OCI-LY1 (cell line): ENCODE measurements at regions not wholly inside any gene's neighbourhood (a gene's known extent, or its start where the extent isn't known, plus 50 kb on each side); places are given as distances from the start of the nearest gene placed in this dataset.
A peak's percentile ranks its signal among the peaks of the same experiment; 100 is the strongest.

Experiments
- H2AFZ ChIP-seq: fragments of 200-600 bp; sonication (generic), shearing (Covaris generic); 2 replicates; pipeline ENCODE4 v1.6.0; 2014; ENCODE audit warnings: antibody characterized with exemption, mild to moderate bottlenecking, low read length
- H3F3A ChIP-seq: fragments of 200-600 bp; sonication (generic), shearing (Covaris generic); 2 replicates; pipeline ENCODE4 v1.6.0; 2014; ENCODE audit warnings: mild to moderate bottlenecking, antibody characterized with exemption, low read length, moderate library complexity; ENCODE audit not compliant: insufficient read depth
- H3K27ac ChIP-seq: fragments of 200-600 bp; sonication (generic); 2 replicates; pipeline ENCODE4 v1.5.1; 2014; ENCODE audit warnings: low read length, mixed run types, mild to moderate bottlenecking, low read depth; ENCODE audit not compliant: poor library complexity, severe bottlenecking
- H3K27me3 ChIP-seq: fragments of 200-600 bp; sonication (generic); 2 replicates; pipeline ENCODE4 v1.6.0; 2014; ENCODE audit warnings: antibody characterized with exemption, mild to moderate bottlenecking, low read length, moderate library complexity; ENCODE audit not compliant: insufficient read depth
- H3K36me3 ChIP-seq: fragments of 200-600 bp; sonication (generic); 2 replicates; pipeline ENCODE4 v1.6.1; 2014; ENCODE audit warnings: mild to moderate bottlenecking, antibody characterized with exemption, low read length, moderate library complexity, mixed read lengths; ENCODE audit not compliant: insufficient read depth
- H3K4me1 ChIP-seq: fragments of 200-600 bp; sonication (generic); 2 replicates; pipeline ENCODE4 v1.5.1; 2014; ENCODE audit warnings: mild to moderate bottlenecking, low read length, moderate library complexity; ENCODE audit not compliant: insufficient read depth, severe bottlenecking
- H3K4me2 ChIP-seq: fragments of 200-600 bp; sonication (generic), shearing (Covaris generic); 2 replicates; pipeline ENCODE4 v1.6.1; 2014; ENCODE audit warnings: low read length
- H3K4me3 ChIP-seq: fragments of 200-600 bp; sonication (generic); 2 replicates; pipeline ENCODE4 v1.5.1; 2014; ENCODE audit warnings: low read length, low read depth, mild to moderate bottlenecking, mixed read lengths; ENCODE audit not compliant: poor library complexity, severe bottlenecking
- H3K79me2 ChIP-seq: fragments of 200-600 bp; shearing (Covaris generic); 2 replicates; pipeline ENCODE4 v1.6.1; 2016; ENCODE audit warnings: mixed run types, low read length, mixed read lengths; ENCODE audit not compliant: insufficient read depth
- H3K9ac ChIP-seq: fragments of 200-600 bp; sonication (generic), shearing (Covaris generic); 2 replicates; pipeline ENCODE4 v1.6.1; 2014; ENCODE audit warnings: mild to moderate bottlenecking, low read length, mixed read lengths
- H3K9me2 ChIP-seq: fragments of 200-600 bp; sonication (generic), shearing (Covaris generic); 2 replicates; pipeline ENCODE4 v1.6.1; 2014; ENCODE audit warnings: low read depth, mild to moderate bottlenecking, low read length, mixed read lengths
- H3K9me3 ChIP-seq: fragments of 200-600 bp; shearing (Covaris generic); 2 replicates; pipeline ENCODE4 v1.6.1; 2014; ENCODE audit warnings: low read length, mixed read lengths
- H4K20me1 ChIP-seq: fragments of 200-600 bp; sonication (generic), shearing (Covaris generic); 2 replicates; pipeline ENCODE4 v1.6.0; 2016; ENCODE audit warnings: mild to moderate bottlenecking, low read length; ENCODE audit not compliant: insufficient read depth
- EZH2 ChIP-seq: fragments of 200-600 bp; sonication (generic), shearing (Covaris generic); IDR thresholded peaks from 2 replicates; pipeline ENCODE4 v1.8.0; 2017; ENCODE audit warnings: borderline replicate concordance, mixed run types, mild to moderate bottlenecking, antibody characterized with exemption, low read length, moderate library complexity, mixed read lengths
- TF ChIP-seq, protein P1 (sequence below): fragments of 200-600 bp; sonication (generic), shearing (Covaris generic); IDR thresholded peaks from 2 replicates; pipeline ENCODE4 v1.5.1; 2017; ENCODE audit warnings: mild to moderate bottlenecking, antibody characterized with exemption, low read length, moderate library complexity, mixed read lengths

DNA sequence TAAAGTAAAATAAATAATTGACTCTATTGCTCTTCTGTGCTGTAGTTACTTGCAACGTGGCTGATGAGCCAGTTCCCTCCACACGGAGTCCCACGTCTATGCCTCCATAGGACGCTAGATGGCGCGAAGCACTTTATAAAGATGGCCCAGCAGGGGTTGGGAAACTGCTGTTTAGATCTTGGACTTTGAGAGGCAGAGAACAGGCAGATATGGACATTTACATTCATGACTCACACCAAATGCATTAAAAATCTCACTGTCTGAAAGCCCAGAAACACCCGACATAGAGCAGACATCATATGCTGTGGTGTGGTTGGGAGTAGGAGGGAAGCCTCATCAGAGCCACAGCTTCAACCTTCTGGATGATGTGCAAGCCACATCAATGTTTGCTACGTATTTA, 643.1 kb upstream of the ARGLU1 start:
- no peaks in the 10 kb centered on the region for H3K9me2 ChIP-seq
- H3K9ac ChIP-seq = no peak overlapping the region
- no peaks in the 10 kb centered on the region for H3F3A ChIP-seq
- no peaks in the 10 kb centered on the region for H3K4me1 ChIP-seq
- H3K4me3 ChIP-seq = no peak overlapping the region
- H3K9me3 ChIP-seq = no peaks in the 10 kb centered on the region
- TF ChIP-seq, protein P1, sequence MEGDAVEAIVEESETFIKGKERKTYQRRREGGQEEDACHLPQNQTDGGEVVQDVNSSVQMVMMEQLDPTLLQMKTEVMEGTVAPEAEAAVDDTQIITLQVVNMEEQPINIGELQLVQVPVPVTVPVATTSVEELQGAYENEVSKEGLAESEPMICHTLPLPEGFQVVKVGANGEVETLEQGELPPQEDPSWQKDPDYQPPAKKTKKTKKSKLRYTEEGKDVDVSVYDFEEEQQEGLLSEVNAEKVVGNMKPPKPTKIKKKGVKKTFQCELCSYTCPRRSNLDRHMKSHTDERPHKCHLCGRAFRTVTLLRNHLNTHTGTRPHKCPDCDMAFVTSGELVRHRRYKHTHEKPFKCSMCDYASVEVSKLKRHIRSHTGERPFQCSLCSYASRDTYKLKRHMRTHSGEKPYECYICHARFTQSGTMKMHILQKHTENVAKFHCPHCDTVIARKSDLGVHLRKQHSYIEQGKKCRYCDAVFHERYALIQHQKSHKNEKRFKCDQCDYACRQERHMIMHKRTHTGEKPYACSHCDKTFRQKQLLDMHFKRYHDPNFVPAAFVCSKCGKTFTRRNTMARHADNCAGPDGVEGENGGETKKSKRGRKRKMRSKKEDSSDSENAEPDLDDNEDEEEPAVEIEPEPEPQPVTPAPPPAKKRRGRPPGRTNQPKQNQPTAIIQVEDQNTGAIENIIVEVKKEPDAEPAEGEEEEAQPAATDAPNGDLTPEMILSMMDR = peak; percentile 96
- TF ChIP-seq EZH2 = no peak
- no peak overlapping the region for H3K27ac ChIP-seq
- no peaks in the 10 kb centered on the region for H3K36me3 ChIP-seq
- H3K4me2 ChIP-seq = no peak overlapping the region
- H4K20me1 ChIP-seq = no peaks in the 10 kb centered on the region
- no peaks in the 10 kb centered on the region for H3K79me2 ChIP-seq
- H3K27me3 ChIP-seq = no peaks in the 10 kb centered on the region; the same call in 1 of the 2 replicates
- H2AFZ ChIP-seq = no peak overlapping the region

DNA sequence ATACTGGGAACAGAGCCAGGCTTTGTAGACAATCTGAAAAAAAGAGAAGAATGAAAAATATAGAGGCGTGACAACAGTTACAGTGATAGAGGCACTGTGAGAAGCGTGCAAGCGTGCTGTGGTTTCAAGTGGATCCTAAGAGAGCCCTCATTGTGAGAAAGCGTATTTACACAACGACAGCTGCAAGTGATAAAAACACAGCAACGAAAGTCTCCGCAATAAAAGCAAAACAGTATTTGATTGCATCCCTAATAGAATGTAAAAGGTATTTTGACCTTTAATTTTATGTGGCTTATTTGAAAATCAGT, 642.7 kb upstream of the ARGLU1 start:
- Histone ChIP-seq H3K27me3 (no peaks in the 10 kb centered on the region; the same call in 1 of the 2 replicates), H3K9me2 (no peaks in the 10 kb centered on the region), H3K4me3 (no peak overlapping the region), H2AFZ (no peak overlapping the region), H4K20me1 (no peaks in the 10 kb centered on the region), H3K79me2 (no peaks in the 10 kb centered on the region), H3K4me1 (no peaks in the 10 kb centered on the region), H3F3A (no peaks in the 10 kb centered on the region), H3K27ac (no peak overlapping the region), H3K36me3 (no peaks in the 10 kb centered on the region), H3K9me3 (no peaks in the 10 kb centered on the region), H3K4me2 (no peak overlapping the region), H3K9ac (no peak overlapping the region)
- TF ChIP-seq, protein P1 = no peak
- no peak for TF ChIP-seq EZH2

DNA sequence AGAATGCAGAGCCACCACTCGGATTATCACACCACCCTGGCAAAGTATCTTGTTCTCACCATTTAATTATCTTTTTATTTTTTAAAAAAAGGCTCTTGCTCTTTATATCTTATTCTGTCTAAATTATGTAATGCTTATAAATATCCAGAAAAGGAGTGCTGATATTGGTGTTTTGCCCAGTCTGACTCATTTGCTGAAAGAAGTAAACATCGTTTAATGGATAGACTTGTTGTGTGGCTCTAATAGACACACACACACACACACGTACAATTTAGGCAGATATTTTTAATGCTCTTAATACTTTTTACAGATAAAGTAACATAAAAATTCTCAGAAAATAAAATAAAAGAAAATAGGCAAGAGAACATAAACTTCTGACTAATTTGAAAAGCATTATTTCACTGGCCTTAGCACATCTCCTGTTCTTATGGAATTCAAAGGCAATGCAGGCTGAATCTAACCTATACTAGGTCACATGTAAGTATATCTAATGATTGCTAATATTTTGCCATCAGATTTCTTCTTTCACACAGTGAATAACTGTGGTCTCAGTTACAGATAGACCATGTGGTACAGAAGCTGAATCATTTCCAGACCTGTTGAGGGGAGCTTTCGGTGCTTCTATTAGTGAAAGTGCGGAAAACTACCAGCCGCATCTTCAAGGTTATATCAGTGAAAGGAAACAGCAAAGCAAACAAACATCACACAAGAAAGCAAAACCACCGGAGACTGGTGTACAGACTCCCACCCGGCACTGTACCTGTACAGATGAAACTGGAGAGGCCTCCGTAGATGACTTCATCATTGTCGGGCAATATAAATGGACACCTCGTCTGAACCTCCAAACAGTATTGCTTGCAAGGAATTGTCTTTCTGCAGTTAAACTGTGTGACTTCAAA, 642.1 kb upstream of the ARGLU1 start:
- no peaks in the 10 kb centered on the region for H3K36me3 ChIP-seq
- H3K4me3 ChIP-seq = no peak overlapping the region
- TF ChIP-seq EZH2 = no peak
- TF ChIP-seq, protein P1 = no peak
- no peaks in the 10 kb centered on the region for H4K20me1 ChIP-seq
- no peak overlapping the region for H2AFZ ChIP-seq
- H3K4me1 ChIP-seq = no peaks in the 10 kb centered on the region
- H3K9me2 ChIP-seq = no peaks in the 10 kb centered on the region
- H3K9ac ChIP-seq = no peak overlapping the region
- no peak overlapping the region for H3K4me2 ChIP-seq
- H3F3A ChIP-seq = no peaks in the 10 kb centered on the region
- H3K79me2 ChIP-seq = no peaks in the 10 kb centered on the region
- no peak overlapping the region for H3K27ac ChIP-seq
- no peaks in the 10 kb centered on the region for H3K9me3 ChIP-seq
- H3K27me3 ChIP-seq = no peaks in the 10 kb centered on the region; the same call in 1 of the 2 replicates
